ENCODE measurements at regions not wholly inside any gene's neighbourhood (a gene's known extent, or its start where the extent isn't known, plus 50 kb on each side); places are given as distances from the start of the nearest gene placed in this dataset.
"Not testable (repeated sequence)": the region's sequence is repeated elsewhere in the genome, so short reads cannot be mapped to it uniquely, and the experiment has no call there.

GRCh38 chr2:191500884-191501560 is 176.9 kb upstream of the NABP1 start:
- H3K27ac ChIP-seq = no peak overlapping the region
- TF ChIP-seq ZFX (IDR thresholded peaks at IDR 0.05; ENCODE audit: borderline replicate concordance) (no peak), CTCF (IDR thresholded peaks at IDR 0.05) (no peak)

DNA sequence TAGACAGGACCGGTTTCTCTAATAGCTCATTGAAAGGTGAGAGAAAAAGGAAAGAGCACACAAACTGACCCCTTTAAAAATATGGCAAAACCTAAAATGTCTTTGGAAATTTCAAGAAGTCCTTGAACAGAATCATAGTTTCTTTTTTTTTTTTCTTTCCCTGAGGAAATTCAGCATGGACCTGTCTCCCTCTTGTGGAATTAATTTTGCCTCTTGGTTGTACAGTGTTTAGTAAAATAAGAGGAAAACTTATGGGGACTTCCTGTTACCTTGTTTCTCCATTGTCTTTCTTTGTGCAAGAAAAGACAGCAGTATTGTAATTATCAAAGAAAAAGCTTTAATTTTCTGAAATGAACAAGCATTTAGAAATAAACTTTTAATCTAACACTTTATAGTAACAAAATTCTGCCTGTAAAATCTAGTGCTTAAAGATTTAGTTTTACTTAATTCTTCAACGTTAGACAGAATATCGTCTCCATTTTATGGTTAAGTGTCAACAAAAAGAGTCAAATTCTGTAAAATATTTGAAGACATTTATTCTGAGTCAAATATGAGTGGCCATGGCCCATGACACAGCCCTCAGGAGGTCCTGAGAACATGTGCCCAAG is 176.3 kb upstream of the NABP1 start:
- H3K27ac ChIP-seq = no peak overlapping the region
- peak; percentile 81 for TF ChIP-seq CTCF (IDR thresholded peaks at IDR 0.05)
- no peak for TF ChIP-seq ZFX (IDR thresholded peaks at IDR 0.05; ENCODE audit: borderline replicate concordance)

GRCh38 chr2:191506515-191506914 is 171.4 kb upstream of the NABP1 start:
- no peak overlapping the region for H3K27ac ChIP-seq
- TF ChIP-seq CTCF (IDR thresholded peaks at IDR 0.05) = no peak
- no peak for TF ChIP-seq ZFX (IDR thresholded peaks at IDR 0.05; ENCODE audit: borderline replicate concordance)

DNA sequence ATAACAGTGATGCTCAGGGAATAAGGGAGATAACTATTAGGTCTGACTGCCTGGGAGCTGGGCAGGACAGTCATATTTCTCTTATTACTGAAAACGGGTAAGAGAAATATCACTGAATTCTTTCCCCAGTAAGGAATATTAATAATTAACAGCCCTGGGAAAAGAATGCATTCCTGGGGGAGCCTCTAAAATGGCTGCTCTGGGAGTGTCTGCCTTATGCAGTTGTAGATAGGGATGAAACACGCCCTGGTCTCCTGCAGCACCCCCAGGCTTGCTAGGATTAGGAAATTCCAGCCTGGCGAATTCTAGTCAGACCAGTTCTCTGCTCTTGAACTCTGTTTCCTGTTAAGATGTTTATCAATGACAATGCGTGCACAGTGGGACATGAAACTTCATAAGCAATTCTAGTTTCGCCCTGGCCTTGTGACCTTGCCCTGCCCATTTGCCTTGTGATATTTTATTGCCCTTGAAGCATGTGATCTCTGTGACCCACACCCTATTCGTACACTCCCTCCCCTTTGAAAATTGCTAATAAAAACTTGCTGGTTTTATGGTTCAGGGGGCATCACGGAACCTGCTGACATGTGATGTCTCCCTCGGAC is 170.6 kb upstream of the NABP1 start:
- not testable (repeated sequence) for H3K27ac ChIP-seq

DNA sequence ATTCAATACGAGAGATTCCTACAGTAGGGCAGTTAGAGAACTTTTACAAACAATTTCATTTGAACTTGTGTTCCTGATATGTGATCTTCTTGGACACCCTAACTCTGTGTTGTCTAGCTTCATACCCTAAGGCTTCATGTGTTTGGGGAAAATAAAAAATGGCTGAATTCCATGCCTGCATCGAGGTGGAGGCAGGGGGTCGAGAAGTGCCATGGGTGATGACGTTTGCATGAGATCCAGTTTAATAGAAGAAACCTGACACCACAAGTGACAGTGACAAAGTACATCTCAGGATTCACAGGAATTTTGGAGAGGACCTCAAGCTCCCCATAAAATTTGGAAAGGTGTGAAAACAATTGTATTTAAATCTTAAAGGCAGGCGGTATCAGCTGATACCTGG is 169.2 kb upstream of the NABP1 start:
- H3K27ac ChIP-seq = no peak overlapping the region
- no peak for TF ChIP-seq CTCF (IDR thresholded peaks at IDR 0.05)
- TF ChIP-seq ZFX (IDR thresholded peaks at IDR 0.05; ENCODE audit: borderline replicate concordance) = no peak

- TF ChIP-seq CTCF (IDR thresholded peaks at IDR 0.05) (no peak), ZFX (IDR thresholded peaks at IDR 0.05; ENCODE audit: borderline replicate concordance) (no peak)
- H3K27ac ChIP-seq = no peak overlapping the region
These were observed 165.6 kb upstream of the NABP1 start for GRCh38 chr2:191512216-191512835.

DNA sequence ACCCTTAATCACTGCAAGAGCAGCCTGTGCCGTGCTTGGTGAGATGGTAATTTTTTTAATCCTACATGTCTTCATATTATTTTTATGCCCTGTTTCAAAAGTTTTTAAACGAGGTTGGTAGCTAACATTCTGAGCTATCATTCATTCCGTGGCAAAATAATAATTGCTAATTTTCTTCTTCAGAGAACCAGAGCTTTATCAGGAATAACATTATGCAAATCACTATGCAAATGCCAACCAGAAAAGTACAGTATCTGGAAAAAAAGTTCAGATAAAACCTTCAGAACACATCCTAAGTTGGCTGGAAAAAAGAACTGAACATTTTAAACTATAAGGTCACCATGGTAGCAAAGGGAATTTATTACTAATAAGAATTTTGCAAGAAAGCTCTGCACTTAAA is 165.1 kb upstream of the NABP1 start:
- TF ChIP-seq CTCF (IDR thresholded peaks at IDR 0.05) (no peak), ZFX (IDR thresholded peaks at IDR 0.05; ENCODE audit: borderline replicate concordance) (no peak)
- H3K27ac ChIP-seq = no peak overlapping the region
